Glomerular visceral epithelial cell (primary cell): ENCODE measurements at regions not wholly inside any gene's neighbourhood (a gene's known extent, or its start where the extent isn't known, plus 50 kb on each side); places are given as distances from the start of the nearest gene placed in this dataset.
A peak's percentile ranks its signal among the peaks of the same experiment; 100 is the strongest.

Source experiments
- DNase-seq: peaks from one replicate; pipeline ENCODE4 v3.0.0-alpha.2; 2016; ENCODE audit errors: extremely low spot score

- no peak for DNase-seq
Measured at GRCh38 chr4:138692411-138692810, 323.2 kb upstream of the NOCT start.

GRCh38 chr4:138689593-138689992 lies 326.0 kb upstream of the NOCT start:
- no peak for DNase-seq

GRCh38 chr4:138689187-138689586 lies 326.4 kb upstream of the NOCT start:
- DNase-seq = no peak

GRCh38 chr4:138688408-138689085 lies 327.0 kb upstream of the NOCT start:
- DNase-seq = no peak

- no peak for DNase-seq
Measured at GRCh38 chr4:138686106-138686835, 329.3 kb upstream of the NOCT start.

GRCh38 chr4:138685316-138685715 lies 330.3 kb upstream of the NOCT start:
- DNase-seq = no peak

- peak; percentile 82 for DNase-seq
Measured at GRCh38 chr4:138680989-138681604, 334.5 kb upstream of the NOCT start.

GRCh38 chr4:138680256-138680655 lies 335.3 kb upstream of the NOCT start:
- peak; percentile 45 for DNase-seq

- DNase-seq = no peak
Measured at GRCh38 chr4:138678985-138679746, 336.4 kb upstream of the NOCT start.

- peak; percentile 52 for DNase-seq
Measured at GRCh38 chr4:138677748-138678147, 337.8 kb upstream of the NOCT start.

GRCh38 chr4:138677212-138677611 lies 338.4 kb upstream of the NOCT start:
- DNase-seq = peak; percentile 65

GRCh38 chr4:138675685-138676084 lies 339.9 kb upstream of the NOCT start:
- DNase-seq = no peak

- DNase-seq = no peak
Measured at GRCh38 chr4:138674209-138674608, 341.4 kb upstream of the NOCT start.

GRCh38 chr4:138673053-138673452 lies 342.5 kb upstream of the NOCT start:
- no peak for DNase-seq

- DNase-seq = no peak
Measured at GRCh38 chr4:138672393-138672976, 343.1 kb upstream of the NOCT start.

GRCh38 chr4:138671606-138672084 lies 343.9 kb upstream of the NOCT start:
- DNase-seq = no peak

- DNase-seq = no peak
Measured at GRCh38 chr4:138671106-138671505, 344.5 kb upstream of the NOCT start.

GRCh38 chr4:138670681-138671080 lies 344.9 kb upstream of the NOCT start:
- DNase-seq = no peak

GRCh38 chr4:138669479-138670315 lies 345.9 kb upstream of the NOCT start:
- peak; percentile 85 for DNase-seq

GRCh38 chr4:138668309-138668708 lies 347.3 kb upstream of the NOCT start:
- DNase-seq = no peak

- peak; percentile 80 for DNase-seq
Measured at GRCh38 chr4:138666366-138666765, 349.2 kb upstream of the NOCT start.
